ENCODE measurements at regions not wholly inside any gene's neighbourhood (a gene's known extent, or its start where the extent isn't known, plus 50 kb on each side); places are given as distances from the start of the nearest gene placed in this dataset.

- no peaks in the 10 kb centered on the region for H3K4me1 ChIP-seq
- TF ChIP-seq, protein P1, sequence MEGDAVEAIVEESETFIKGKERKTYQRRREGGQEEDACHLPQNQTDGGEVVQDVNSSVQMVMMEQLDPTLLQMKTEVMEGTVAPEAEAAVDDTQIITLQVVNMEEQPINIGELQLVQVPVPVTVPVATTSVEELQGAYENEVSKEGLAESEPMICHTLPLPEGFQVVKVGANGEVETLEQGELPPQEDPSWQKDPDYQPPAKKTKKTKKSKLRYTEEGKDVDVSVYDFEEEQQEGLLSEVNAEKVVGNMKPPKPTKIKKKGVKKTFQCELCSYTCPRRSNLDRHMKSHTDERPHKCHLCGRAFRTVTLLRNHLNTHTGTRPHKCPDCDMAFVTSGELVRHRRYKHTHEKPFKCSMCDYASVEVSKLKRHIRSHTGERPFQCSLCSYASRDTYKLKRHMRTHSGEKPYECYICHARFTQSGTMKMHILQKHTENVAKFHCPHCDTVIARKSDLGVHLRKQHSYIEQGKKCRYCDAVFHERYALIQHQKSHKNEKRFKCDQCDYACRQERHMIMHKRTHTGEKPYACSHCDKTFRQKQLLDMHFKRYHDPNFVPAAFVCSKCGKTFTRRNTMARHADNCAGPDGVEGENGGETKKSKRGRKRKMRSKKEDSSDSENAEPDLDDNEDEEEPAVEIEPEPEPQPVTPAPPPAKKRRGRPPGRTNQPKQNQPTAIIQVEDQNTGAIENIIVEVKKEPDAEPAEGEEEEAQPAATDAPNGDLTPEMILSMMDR (IDR thresholded peaks at IDR 0.05) = no peak
- intact Hi-C loops (cut with DNase I; ENCODE audit: low total_unique reads) = no loop called here
- H3K9me3 ChIP-seq = peaks cover 0 to 5% (median 4%) of the 10 kb centered on the region in 3 donors
- H3K4me3 ChIP-seq = no peak overlapping the region
- DNase-seq = no peak
- H3K27ac ChIP-seq = no peak overlapping the region
- H3K36me3 ChIP-seq = no peaks in the 10 kb centered on the region
- H3K27me3 ChIP-seq = no peaks in the 10 kb centered on the region
Measured at GRCh38 chr7:52980129-52980528, 55.3 kb upstream of the POM121L12 start.

DNA sequence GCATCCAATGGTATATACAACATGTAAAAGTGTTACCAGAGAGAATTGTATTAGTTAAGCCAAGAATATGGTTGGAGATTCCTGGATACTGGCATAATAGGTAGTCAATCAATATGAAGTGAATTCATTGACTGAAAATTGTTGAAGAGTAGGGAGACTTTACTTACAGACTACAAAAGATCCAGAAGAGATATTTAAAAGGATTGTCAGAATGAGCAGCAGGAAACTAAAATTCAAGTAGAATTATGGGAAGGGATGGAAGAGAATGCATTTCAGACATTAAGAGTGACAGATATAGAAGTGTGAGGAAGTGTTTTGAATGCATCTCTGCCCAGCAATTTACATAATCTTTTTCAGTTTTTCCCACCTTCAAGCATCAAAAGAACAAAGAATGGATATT, 62.3 kb upstream of the POM121L12 start:
- H3K4me3 ChIP-seq = no peak overlapping the region
- DNase-seq = no peak
- no peaks in the 10 kb centered on the region for H3K36me3 ChIP-seq
- intact Hi-C loops (cut with DNase I; ENCODE audit: low total_unique reads) = no loop called here
- no peaks in the 10 kb centered on the region for H3K9me3 ChIP-seq
- TF ChIP-seq, protein P1 (IDR thresholded peaks at IDR 0.05) = no peak
- H3K27ac ChIP-seq = no peak overlapping the region
- H3K27me3 ChIP-seq = no peaks in the 10 kb centered on the region
- H3K4me1 ChIP-seq = no peaks in the 10 kb centered on the region

- Histone ChIP-seq H3K9me3 (no peaks in the 10 kb centered on the region), H3K36me3 (no peaks in the 10 kb centered on the region), H3K4me3 (no peak overlapping the region), H3K4me1 (peaks cover 0 to 23% (median 4%) of the 10 kb centered on the region in 4 donors), H3K27ac (no peak overlapping the region), H3K27me3 (no peaks in the 10 kb centered on the region)
- intact Hi-C loops (cut with DNase I; ENCODE audit: low total_unique reads) = no loop called here
- TF ChIP-seq, protein P1 (IDR thresholded peaks at IDR 0.05) = no peak
- no peak for DNase-seq
Measured at GRCh38 chr7:52962402-52963076, 72.9 kb upstream of the POM121L12 start.

DNA sequence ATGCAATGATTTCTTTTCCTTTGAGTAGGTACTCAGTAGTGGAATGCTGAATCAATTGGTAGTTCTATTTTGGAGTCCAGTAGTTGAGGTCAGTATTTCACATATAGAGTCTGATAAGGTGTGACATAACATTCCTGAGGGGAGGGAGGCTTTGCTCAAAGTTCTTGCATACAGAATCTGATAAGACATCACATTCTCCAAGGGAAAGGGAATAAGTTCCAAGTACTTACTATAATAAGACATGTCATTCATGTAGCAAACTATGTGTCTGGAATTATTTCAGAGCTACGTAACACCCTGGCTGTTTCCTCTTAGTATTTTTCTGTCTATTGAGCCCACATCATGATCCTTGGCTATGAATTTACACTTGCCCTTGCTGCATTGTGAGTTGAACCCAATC, 74.3 kb upstream of the POM121L12 start:
- no peak for DNase-seq
- Histone ChIP-seq H3K9me3 (no peaks in the 10 kb centered on the region), H3K4me3 (no peak overlapping the region), H3K4me1 (peaks cover 0 to 23% (median 4%) of the 10 kb centered on the region in 4 donors), H3K27me3 (no peaks in the 10 kb centered on the region), H3K36me3 (no peaks in the 10 kb centered on the region), H3K27ac (no peak overlapping the region)
- intact Hi-C loops (cut with DNase I; ENCODE audit: low total_unique reads) = no loop called here
- TF ChIP-seq, protein P1 (IDR thresholded peaks at IDR 0.05) = no peak

- H3K27me3 ChIP-seq = no peaks in the 10 kb centered on the region
- H3K4me1 ChIP-seq = peaks cover 0 to 23% (median 4%) of the 10 kb centered on the region in 4 donors
- intact Hi-C loops (cut with DNase I; ENCODE audit: low total_unique reads) = no loop called here
- no peak overlapping the region for H3K27ac ChIP-seq
- no peaks in the 10 kb centered on the region for H3K36me3 ChIP-seq
- DNase-seq = no peak
- TF ChIP-seq, protein P1 (IDR thresholded peaks at IDR 0.05) = no peak
- no peaks in the 10 kb centered on the region for H3K9me3 ChIP-seq
- H3K4me3 ChIP-seq = no peak overlapping the region
Measured at GRCh38 chr7:52959878-52960660, 75.4 kb upstream of the POM121L12 start.

All from tibial artery (tissue), 4 donors.